H1 (cell line): ENCODE measurements at regions not wholly inside any gene's neighbourhood (a gene's known extent, or its start where the extent isn't known, plus 50 kb on each side); places are given as distances from the start of the nearest gene placed in this dataset.

Source experiments
- RNF2 ChIP-seq: fragments of 200-900, 300-1000 bp; sonication (generic); IDR thresholded peaks from 2 replicates; pipeline ENCODE4 v1.7.1; 2016; ENCODE audit warnings: borderline replicate concordance, low read depth, mild to moderate bottlenecking, antibody characterized with exemption, low read length; ENCODE audit not compliant: poor library complexity, severe bottlenecking; ENCODE audit errors: missing control alignments
- TF ChIP-seq, protein P1 (sequence below): IDR thresholded peaks from 2 replicates; pipeline ENCODE4 v1.6.1; 2012; ENCODE audit warnings: inconsistent platforms

GRCh38 chr3:164397462-164397861 lies 680.8 kb downstream of the SI start (continued):
- no peak for TF ChIP-seq RNF2
- TF ChIP-seq, protein P1, sequence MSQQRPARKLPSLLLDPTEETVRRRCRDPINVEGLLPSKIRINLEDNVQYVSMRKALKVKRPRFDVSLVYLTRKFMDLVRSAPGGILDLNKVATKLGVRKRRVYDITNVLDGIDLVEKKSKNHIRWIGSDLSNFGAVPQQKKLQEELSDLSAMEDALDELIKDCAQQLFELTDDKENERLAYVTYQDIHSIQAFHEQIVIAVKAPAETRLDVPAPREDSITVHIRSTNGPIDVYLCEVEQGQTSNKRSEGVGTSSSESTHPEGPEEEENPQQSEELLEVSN = no peak
